ENCODE measurements at regions not wholly inside any gene's neighbourhood (a gene's known extent, or its start where the extent isn't known, plus 50 kb on each side); places are given as distances from the start of the nearest gene placed in this dataset.

- TF ChIP-seq, protein P1, sequence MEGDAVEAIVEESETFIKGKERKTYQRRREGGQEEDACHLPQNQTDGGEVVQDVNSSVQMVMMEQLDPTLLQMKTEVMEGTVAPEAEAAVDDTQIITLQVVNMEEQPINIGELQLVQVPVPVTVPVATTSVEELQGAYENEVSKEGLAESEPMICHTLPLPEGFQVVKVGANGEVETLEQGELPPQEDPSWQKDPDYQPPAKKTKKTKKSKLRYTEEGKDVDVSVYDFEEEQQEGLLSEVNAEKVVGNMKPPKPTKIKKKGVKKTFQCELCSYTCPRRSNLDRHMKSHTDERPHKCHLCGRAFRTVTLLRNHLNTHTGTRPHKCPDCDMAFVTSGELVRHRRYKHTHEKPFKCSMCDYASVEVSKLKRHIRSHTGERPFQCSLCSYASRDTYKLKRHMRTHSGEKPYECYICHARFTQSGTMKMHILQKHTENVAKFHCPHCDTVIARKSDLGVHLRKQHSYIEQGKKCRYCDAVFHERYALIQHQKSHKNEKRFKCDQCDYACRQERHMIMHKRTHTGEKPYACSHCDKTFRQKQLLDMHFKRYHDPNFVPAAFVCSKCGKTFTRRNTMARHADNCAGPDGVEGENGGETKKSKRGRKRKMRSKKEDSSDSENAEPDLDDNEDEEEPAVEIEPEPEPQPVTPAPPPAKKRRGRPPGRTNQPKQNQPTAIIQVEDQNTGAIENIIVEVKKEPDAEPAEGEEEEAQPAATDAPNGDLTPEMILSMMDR (IDR thresholded peaks at IDR 0.05), result no peak
- TF ChIP-seq POLR2A (IDR thresholded peaks at IDR 0.05), result no peak
- TF ChIP-seq POLR2AphosphoS5 (IDR thresholded peaks at IDR 0.05), result no peak
Observed at GRCh38 chr4:35972814-35973213, 271.5 kb downstream of the ARAP2 start.
